Loucy (cell line): ENCODE measurements at regions not wholly inside any gene's neighbourhood (a gene's known extent, or its start where the extent isn't known, plus 50 kb on each side); places are given as distances from the start of the nearest gene placed in this dataset.

ENCODE experiments used
- H2AFZ ChIP-seq: fragments of 200-600 bp; sonication (generic); 2 replicates; pipeline ENCODE4 v1.6.0; 2016; ENCODE audit warnings: antibody characterized with exemption, mild to moderate bottlenecking, low read length, moderate library complexity
- H3F3A ChIP-seq: fragments of 200-600 bp; 2 replicates; pipeline ENCODE4 v1.6.0; 2016; ENCODE audit warnings: antibody characterized with exemption, low read depth, mild to moderate bottlenecking
- H3K27me3 ChIP-seq: fragments of 200-600 bp; sonication (generic); 2 replicates; pipeline ENCODE4 v1.6.1; 2014; ENCODE audit warnings: low read length, mild to moderate bottlenecking; ENCODE audit not compliant: insufficient read depth, poor library complexity, severe bottlenecking
- H3K36me3 ChIP-seq: fragments of 200-600 bp; sonication (generic); 2 replicates; pipeline ENCODE4 v1.6.1; 2016; ENCODE audit warnings: low read length; ENCODE audit not compliant: insufficient read depth
- H3K4me1 ChIP-seq: fragments of 200-600 bp; sonication (generic); 2 replicates; pipeline ENCODE4 v1.5.1; 2014; ENCODE audit warnings: low read length, mild to moderate bottlenecking; ENCODE audit not compliant: insufficient read depth, poor library complexity, severe bottlenecking
- H3K4me2 ChIP-seq: fragments of 200-600 bp; sonication (generic); 2 replicates; pipeline ENCODE4 v1.6.0; 2014; ENCODE audit warnings: antibody characterized with exemption, low read length, low read depth, mild to moderate bottlenecking; ENCODE audit not compliant: poor library complexity, severe bottlenecking
- H3K4me3 ChIP-seq: fragments of 200-600 bp; sonication (generic); 2 replicates; pipeline ENCODE4 v1.5.1; 2014; ENCODE audit warnings: low read length, mild to moderate bottlenecking, mixed read lengths; ENCODE audit not compliant: poor library complexity, severe bottlenecking
- H3K79me2 ChIP-seq: fragments of 200-600 bp; sonication (generic); 2 replicates; pipeline ENCODE4 v1.6.1; 2014; ENCODE audit warnings: low read length; ENCODE audit not compliant: insufficient read depth
- H3K9ac ChIP-seq: fragments of 200-600 bp; sonication (generic); 2 replicates; pipeline ENCODE4 v1.6.0; 2014; ENCODE audit warnings: mild to moderate bottlenecking, low read depth, low read length, moderate library complexity; ENCODE audit not compliant: poor library complexity, severe bottlenecking
- H3K9me2 ChIP-seq: fragments of 200-600 bp; sonication (generic); replicated peaks from 2 replicates; pipeline ENCODE4 v1.6.1; 2016; ENCODE audit warnings: low read depth, low read length, mixed read lengths
- H3K9me3 ChIP-seq: fragments of 200-600 bp; sonication (generic); 2 replicates; pipeline ENCODE4 v1.6.1; 2014; ENCODE audit warnings: mild to moderate bottlenecking, antibody characterized with exemption, low read length, low read depth; ENCODE audit not compliant: insufficient read depth
- H4K20me1 ChIP-seq: fragments of 200-600 bp; sonication (generic); 2 replicates; pipeline ENCODE4 v1.6.0; 2014; ENCODE audit warnings: antibody characterized with exemption, low read length, mild to moderate bottlenecking; ENCODE audit not compliant: insufficient read depth, poor library complexity, severe bottlenecking
- CTCF ChIP-seq: fragments of 200-600 bp; sonication (generic); conservative IDR thresholded peaks from 2 replicates; pipeline ENCODE4 v1.5.1; 2014; ENCODE audit warnings: mild to moderate bottlenecking, antibody characterized with exemption, low read length
- EZH2phosphoT487 ChIP-seq: fragments of 200-600 bp; IDR thresholded peaks from 2 replicates; pipeline ENCODE4 v1.6.1; 2018; ENCODE audit warnings: antibody characterized with exemption, mild to moderate bottlenecking, moderate library complexity, borderline replicate concordance

DNA sequence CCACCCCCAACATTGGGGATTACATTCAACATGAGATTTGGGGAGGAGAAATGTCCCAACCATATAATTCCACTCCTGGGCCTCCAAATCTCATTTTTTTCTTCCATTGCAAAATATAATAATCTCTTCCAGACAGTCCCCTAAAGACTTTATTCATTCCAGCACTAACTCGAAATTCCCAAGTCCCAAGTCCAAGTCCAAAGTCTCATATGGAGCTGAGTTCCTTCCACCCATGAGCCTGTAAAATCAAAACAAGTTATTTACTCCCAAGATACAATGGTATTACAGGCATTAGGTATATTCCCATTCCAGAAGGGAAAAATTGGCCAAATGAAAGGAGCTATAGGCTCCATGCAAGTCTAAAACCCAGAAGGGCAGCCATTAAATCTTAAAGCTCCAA lies 56.7 kb downstream of the P2RY1 start:
- no peak for TF ChIP-seq CTCF
- no peak for TF ChIP-seq EZH2phosphoT487
- Histone ChIP-seq H3K36me3 (no peaks in the 10 kb centered on the region), H3K9me3 (no peaks in the 10 kb centered on the region), H3F3A (no peaks in the 10 kb centered on the region), H2AFZ (no peak overlapping the region), H3K27me3 (no peaks in the 10 kb centered on the region), H3K4me1 (no peaks in the 10 kb centered on the region), H3K4me3 (no peak overlapping the region), H3K9ac (no peak overlapping the region), H3K4me2 (no peak overlapping the region), H4K20me1 (no peaks in the 10 kb centered on the region), H3K9me2 (no peaks in the 10 kb centered on the region), H3K79me2 (no peaks in the 10 kb centered on the region)

GRCh38 chr3:152892446-152892845 lies 57.5 kb downstream of the P2RY1 start:
- H3K4me2 ChIP-seq, result no peak overlapping the region
- TF ChIP-seq CTCF (no peak), EZH2phosphoT487 (no peak)
- no peaks in the 10 kb centered on the region for H3F3A ChIP-seq
- no peaks in the 10 kb centered on the region for H3K9me2 ChIP-seq
- no peaks in the 10 kb centered on the region for H3K36me3 ChIP-seq
- H3K9me3 ChIP-seq, result no peaks in the 10 kb centered on the region
- no peak overlapping the region for H2AFZ ChIP-seq
- no peaks in the 10 kb centered on the region for H3K4me1 ChIP-seq
- H3K79me2 ChIP-seq, result no peaks in the 10 kb centered on the region
- no peak overlapping the region for H3K4me3 ChIP-seq
- H3K27me3 ChIP-seq, result no peaks in the 10 kb centered on the region
- no peaks in the 10 kb centered on the region for H4K20me1 ChIP-seq
- H3K9ac ChIP-seq, result no peak overlapping the region

- H3K4me2 ChIP-seq, result no peak overlapping the region
- H3K79me2 ChIP-seq, result no peaks in the 10 kb centered on the region
- H3F3A ChIP-seq, result no peaks in the 10 kb centered on the region
- TF ChIP-seq EZH2phosphoT487, result no peak
- TF ChIP-seq CTCF, result no peak
- H3K4me3 ChIP-seq, result no peak overlapping the region
- H3K9me3 ChIP-seq, result no peaks in the 10 kb centered on the region
- H2AFZ ChIP-seq, result no peak overlapping the region
- H3K9ac ChIP-seq, result no peak overlapping the region
- no peaks in the 10 kb centered on the region for H4K20me1 ChIP-seq
- no peaks in the 10 kb centered on the region for H3K27me3 ChIP-seq
- H3K9me2 ChIP-seq, result no peaks in the 10 kb centered on the region
- H3K36me3 ChIP-seq, result no peaks in the 10 kb centered on the region
- H3K4me1 ChIP-seq, result no peaks in the 10 kb centered on the region
These were observed 58.7 kb downstream of the P2RY1 start for GRCh38 chr3:152893647-152894046.
